ENCODE measurements at regions not wholly inside any gene's neighbourhood (a gene's known extent, or its start where the extent isn't known, plus 50 kb on each side); places are given as distances from the start of the nearest gene placed in this dataset.

GRCh38 chr7:41501466-41501865, 201.4 kb downstream of the INHBA start:
- no peaks in the 10 kb centered on the region for H3K4me1 ChIP-seq (ENCODE audit: control insufficient read depth in 1 of 2, insufficient read depth in 2 of 2, low read length in 2 of 2)
- H3K27ac ChIP-seq (ENCODE audit: low read depth, low read length) = no peak overlapping the region
- H3K9ac ChIP-seq (ENCODE audit: low read depth in 1 of 2, low read length in 2 of 2) = no peak overlapping the region
- no peaks in the 10 kb centered on the region for H3K27me3 ChIP-seq (ENCODE audit: control insufficient read depth in 1 of 2, insufficient read depth in 2 of 2, low read length in 2 of 2)
- no peaks in the 10 kb centered on the region for H3K9me3 ChIP-seq (ENCODE audit: control insufficient read depth in 1 of 2, low read length in 2 of 2)
- no peak overlapping the region for H3K4me3 ChIP-seq (ENCODE audit: low read depth in 1 of 2, low read length in 2 of 2)
- H3K36me3 ChIP-seq (ENCODE audit: control insufficient read depth in 1 of 2, insufficient read depth in 2 of 2, low read length in 2 of 2) = no peaks in the 10 kb centered on the region

DNA sequence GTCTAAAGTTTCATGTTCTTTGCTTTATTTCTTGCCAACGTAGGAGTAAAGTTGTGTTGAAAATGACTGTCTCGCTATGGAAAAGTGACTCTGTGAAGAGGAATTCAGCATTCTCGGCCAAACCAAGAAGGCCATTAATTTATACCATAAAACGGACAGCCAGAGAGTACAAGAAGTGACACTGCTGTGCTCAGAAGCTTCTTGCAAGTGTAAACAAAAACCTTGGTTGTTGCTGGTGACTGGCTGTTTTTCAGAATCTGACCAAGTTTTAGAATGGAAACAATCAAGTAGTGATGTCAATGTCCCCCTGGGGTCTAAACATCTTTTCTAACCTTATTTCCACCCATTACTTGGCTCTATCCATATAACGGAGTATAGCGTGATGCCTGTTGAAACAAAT, 201.9 kb downstream of the INHBA start:
- Histone ChIP-seq H3K36me3 (ENCODE audit: control insufficient read depth in 1 of 2, insufficient read depth in 2 of 2, low read length in 2 of 2) (no peaks in the 10 kb centered on the region), H3K4me3 (ENCODE audit: low read depth in 1 of 2, low read length in 2 of 2) (no peak overlapping the region), H3K27ac (ENCODE audit: low read depth, low read length) (no peak overlapping the region), H3K9me3 (ENCODE audit: control insufficient read depth in 1 of 2, low read length in 2 of 2) (no peaks in the 10 kb centered on the region), H3K4me1 (ENCODE audit: control insufficient read depth in 1 of 2, insufficient read depth in 2 of 2, low read length in 2 of 2) (no peaks in the 10 kb centered on the region), H3K9ac (ENCODE audit: low read depth in 1 of 2, low read length in 2 of 2) (no peak overlapping the region), H3K27me3 (ENCODE audit: control insufficient read depth in 1 of 2, insufficient read depth in 2 of 2, low read length in 2 of 2) (no peaks in the 10 kb centered on the region)

- H3K27ac ChIP-seq (ENCODE audit: low read depth, low read length) = no peak overlapping the region
- no peaks in the 10 kb centered on the region for H3K36me3 ChIP-seq (ENCODE audit: control insufficient read depth in 1 of 2, insufficient read depth in 2 of 2, low read length in 2 of 2)
- no peaks in the 10 kb centered on the region for H3K4me1 ChIP-seq (ENCODE audit: control insufficient read depth in 1 of 2, insufficient read depth in 2 of 2, low read length in 2 of 2)
- H3K4me3 ChIP-seq (ENCODE audit: low read depth in 1 of 2, low read length in 2 of 2) = no peak overlapping the region
- no peaks in the 10 kb centered on the region for H3K9me3 ChIP-seq (ENCODE audit: control insufficient read depth in 1 of 2, low read length in 2 of 2)
- H3K9ac ChIP-seq (ENCODE audit: low read depth in 1 of 2, low read length in 2 of 2) = no peak overlapping the region
- no peaks in the 10 kb centered on the region for H3K27me3 ChIP-seq (ENCODE audit: control insufficient read depth in 1 of 2, insufficient read depth in 2 of 2, low read length in 2 of 2)
Measured at GRCh38 chr7:41492603-41493002, 210.3 kb downstream of the INHBA start.

DNA sequence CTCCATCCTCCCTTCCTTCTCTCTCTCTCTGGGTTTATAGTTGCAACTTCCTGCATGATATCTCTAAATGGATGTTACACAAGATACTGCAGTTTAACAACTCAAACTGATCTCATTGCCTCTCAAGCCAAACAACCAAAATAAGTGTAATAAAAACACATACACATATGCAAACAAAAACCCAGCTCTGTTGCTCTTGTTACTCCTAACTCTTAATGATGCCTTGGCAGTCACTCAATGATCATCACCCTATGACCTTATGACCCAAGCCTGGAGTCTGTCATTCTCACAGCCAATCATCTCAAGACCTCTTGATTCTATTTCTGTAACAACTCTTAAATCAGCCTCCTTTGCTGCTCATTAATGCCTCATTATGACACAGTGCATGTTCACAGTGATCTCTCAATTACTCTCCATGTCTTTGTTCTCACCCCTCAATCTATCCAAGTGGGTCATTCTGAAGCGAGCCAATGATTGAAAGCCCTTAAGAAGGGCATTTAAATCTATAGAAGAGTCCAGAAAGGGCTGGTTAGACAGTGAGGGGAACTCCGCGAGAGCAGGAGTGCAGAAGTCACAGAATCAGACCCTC, 210.9 kb downstream of the INHBA start:
- Histone ChIP-seq H3K27ac (ENCODE audit: low read depth, low read length) (no peak overlapping the region), H3K9me3 (ENCODE audit: control insufficient read depth in 1 of 2, low read length in 2 of 2) (no peaks in the 10 kb centered on the region), H3K4me3 (ENCODE audit: low read depth in 1 of 2, low read length in 2 of 2) (no peak overlapping the region), H3K4me1 (ENCODE audit: control insufficient read depth in 1 of 2, insufficient read depth in 2 of 2, low read length in 2 of 2) (no peaks in the 10 kb centered on the region), H3K27me3 (ENCODE audit: control insufficient read depth in 1 of 2, insufficient read depth in 2 of 2, low read length in 2 of 2) (no peaks in the 10 kb centered on the region), H3K9ac (ENCODE audit: low read depth in 1 of 2, low read length in 2 of 2) (no peak overlapping the region), H3K36me3 (ENCODE audit: control insufficient read depth in 1 of 2, insufficient read depth in 2 of 2, low read length in 2 of 2) (no peaks in the 10 kb centered on the region)

DNA sequence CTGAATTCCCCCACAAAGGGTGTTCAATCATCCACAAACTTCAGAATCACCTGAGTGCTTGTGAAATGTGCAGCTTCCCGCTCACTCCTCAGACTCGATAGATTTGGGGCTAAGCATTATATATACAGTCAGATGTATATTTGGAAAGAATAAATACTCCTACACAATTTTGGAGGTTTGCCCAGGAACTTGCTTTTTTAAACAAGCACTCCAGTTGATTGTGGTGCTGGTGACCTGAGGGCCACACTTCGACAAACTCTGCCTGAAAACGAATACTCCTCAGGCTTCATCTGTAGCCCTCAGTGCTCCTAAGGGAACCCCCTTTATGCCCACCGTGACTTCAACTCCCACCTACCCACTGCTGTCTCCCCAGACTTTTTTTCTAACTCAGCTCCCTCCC, 211.6 kb downstream of the INHBA start:
- Histone ChIP-seq H3K4me1 (ENCODE audit: control insufficient read depth in 1 of 2, insufficient read depth in 2 of 2, low read length in 2 of 2) (no peaks in the 10 kb centered on the region), H3K4me3 (ENCODE audit: low read depth in 1 of 2, low read length in 2 of 2) (no peak overlapping the region), H3K27ac (ENCODE audit: low read depth, low read length) (no peak overlapping the region), H3K27me3 (ENCODE audit: control insufficient read depth in 1 of 2, insufficient read depth in 2 of 2, low read length in 2 of 2) (no peaks in the 10 kb centered on the region), H3K9me3 (ENCODE audit: control insufficient read depth in 1 of 2, low read length in 2 of 2) (no peaks in the 10 kb centered on the region), H3K36me3 (ENCODE audit: control insufficient read depth in 1 of 2, insufficient read depth in 2 of 2, low read length in 2 of 2) (no peaks in the 10 kb centered on the region), H3K9ac (ENCODE audit: low read depth in 1 of 2, low read length in 2 of 2) (no peak overlapping the region)

DNA sequence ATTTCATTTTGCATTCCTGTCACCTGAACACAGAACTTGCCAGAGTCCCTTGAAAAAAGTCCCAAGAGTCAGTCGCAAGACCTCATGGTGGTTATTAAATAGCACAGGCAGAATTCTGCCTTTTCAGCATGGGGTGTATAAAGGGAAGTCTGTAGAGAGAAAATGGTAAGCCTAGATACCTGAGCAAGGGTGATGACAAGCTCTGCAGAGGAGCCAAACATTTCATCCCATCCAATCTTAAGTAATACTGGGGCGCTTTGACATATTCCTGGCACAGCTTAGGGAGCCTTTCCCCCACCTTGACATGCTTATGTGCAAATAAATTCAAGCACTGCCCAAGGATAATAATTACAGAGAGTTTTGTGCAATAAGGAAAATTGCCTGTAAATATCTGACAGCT, 213.0 kb downstream of the INHBA start:
- Histone ChIP-seq H3K36me3 (ENCODE audit: control insufficient read depth in 1 of 2, insufficient read depth in 2 of 2, low read length in 2 of 2) (no peaks in the 10 kb centered on the region), H3K9ac (ENCODE audit: low read depth in 1 of 2, low read length in 2 of 2) (no peak overlapping the region), H3K4me1 (ENCODE audit: control insufficient read depth in 1 of 2, insufficient read depth in 2 of 2, low read length in 2 of 2) (no peaks in the 10 kb centered on the region), H3K27ac (ENCODE audit: low read depth, low read length) (no peak overlapping the region), H3K27me3 (ENCODE audit: control insufficient read depth in 1 of 2, insufficient read depth in 2 of 2, low read length in 2 of 2) (no peaks in the 10 kb centered on the region), H3K9me3 (ENCODE audit: control insufficient read depth in 1 of 2, low read length in 2 of 2) (no peaks in the 10 kb centered on the region), H3K4me3 (ENCODE audit: low read depth in 1 of 2, low read length in 2 of 2) (no peak overlapping the region)

- Histone ChIP-seq H3K4me3 (ENCODE audit: low read depth in 1 of 2, low read length in 2 of 2) (no peak overlapping the region), H3K27me3 (ENCODE audit: control insufficient read depth in 1 of 2, insufficient read depth in 2 of 2, low read length in 2 of 2) (no peaks in the 10 kb centered on the region), H3K27ac (ENCODE audit: low read depth, low read length) (no peak overlapping the region), H3K9me3 (ENCODE audit: control insufficient read depth in 1 of 2, low read length in 2 of 2) (no peaks in the 10 kb centered on the region), H3K9ac (ENCODE audit: low read depth in 1 of 2, low read length in 2 of 2) (no peak overlapping the region), H3K36me3 (ENCODE audit: control insufficient read depth in 1 of 2, insufficient read depth in 2 of 2, low read length in 2 of 2) (no peaks in the 10 kb centered on the region), H3K4me1 (ENCODE audit: control insufficient read depth in 1 of 2, insufficient read depth in 2 of 2, low read length in 2 of 2) (no peaks in the 10 kb centered on the region)
Measured at GRCh38 chr7:41487229-41487940, 215.5 kb downstream of the INHBA start.

DNA sequence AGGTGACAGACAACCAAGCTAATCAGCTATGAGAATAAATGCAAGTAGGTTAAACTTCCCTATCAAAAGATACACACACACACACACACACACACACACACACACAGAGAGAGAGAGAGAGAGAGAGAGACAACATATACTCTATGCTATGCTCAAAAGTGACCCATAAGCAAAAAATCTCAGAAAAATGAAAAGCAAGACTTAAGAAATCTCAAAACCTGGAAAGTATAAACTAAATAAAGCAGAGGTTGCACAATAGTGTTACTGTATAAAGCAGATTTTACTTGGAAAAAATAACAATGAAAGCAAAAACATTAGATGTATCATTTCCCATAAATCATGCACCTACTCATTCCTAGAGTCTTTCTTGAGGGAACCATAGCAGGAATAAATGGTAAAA, 221.5 kb downstream of the INHBA start:
- no peaks in the 10 kb centered on the region for H3K9me3 ChIP-seq (ENCODE audit: control insufficient read depth in 1 of 2, low read length in 2 of 2)
- H3K9ac ChIP-seq (ENCODE audit: low read depth in 1 of 2, low read length in 2 of 2) = no peak overlapping the region
- no peaks in the 10 kb centered on the region for H3K27me3 ChIP-seq (ENCODE audit: control insufficient read depth in 1 of 2, insufficient read depth in 2 of 2, low read length in 2 of 2)
- H3K36me3 ChIP-seq (ENCODE audit: control insufficient read depth in 1 of 2, insufficient read depth in 2 of 2, low read length in 2 of 2) = no peaks in the 10 kb centered on the region
- H3K27ac ChIP-seq (ENCODE audit: low read depth, low read length) = no peak overlapping the region
- no peaks in the 10 kb centered on the region for H3K4me1 ChIP-seq (ENCODE audit: control insufficient read depth in 1 of 2, insufficient read depth in 2 of 2, low read length in 2 of 2)
- H3K4me3 ChIP-seq (ENCODE audit: low read depth in 1 of 2, low read length in 2 of 2) = no peak overlapping the region

DNA sequence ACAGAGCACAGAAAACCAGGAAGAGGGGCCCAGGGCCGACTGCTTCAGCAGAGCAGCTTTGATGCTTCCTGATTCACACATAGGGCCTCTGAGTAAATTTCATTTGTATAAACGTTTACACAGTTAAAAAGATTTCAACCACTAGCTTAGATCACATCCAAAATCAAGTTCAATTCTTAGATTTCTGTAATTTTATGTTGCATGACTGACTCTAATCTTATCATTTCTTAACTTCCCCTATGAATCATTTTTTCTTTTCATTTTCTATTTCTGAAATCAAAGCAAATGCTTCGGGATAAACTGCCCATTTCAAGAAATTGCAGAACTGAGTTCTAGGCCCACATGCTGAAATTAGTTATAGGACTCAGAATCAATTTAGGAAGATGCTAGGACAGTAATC, 224.7 kb downstream of the INHBA start:
- Histone ChIP-seq H3K9ac (ENCODE audit: low read depth in 1 of 2, low read length in 2 of 2) (no peak overlapping the region), H3K4me1 (ENCODE audit: control insufficient read depth in 1 of 2, insufficient read depth in 2 of 2, low read length in 2 of 2) (no peaks in the 10 kb centered on the region)

GRCh38 chr7:41476460-41476803, 226.5 kb downstream of the INHBA start:
- H3K4me1 ChIP-seq (ENCODE audit: control insufficient read depth in 1 of 2, insufficient read depth in 2 of 2, low read length in 2 of 2) = no peaks in the 10 kb centered on the region
- no peak overlapping the region for H3K27ac ChIP-seq (ENCODE audit: low read depth, low read length)

More for the DNA sequence above, 224.7 kb downstream of the INHBA start:
- Histone ChIP-seq H3K9me3 (ENCODE audit: control insufficient read depth in 1 of 2, low read length in 2 of 2) (no peaks in the 10 kb centered on the region), H3K36me3 (ENCODE audit: control insufficient read depth in 1 of 2, insufficient read depth in 2 of 2, low read length in 2 of 2) (no peaks in the 10 kb centered on the region), H3K27me3 (ENCODE audit: control insufficient read depth in 1 of 2, insufficient read depth in 2 of 2, low read length in 2 of 2) (no peaks in the 10 kb centered on the region), H3K27ac (ENCODE audit: low read depth, low read length) (no peak overlapping the region), H3K4me3 (ENCODE audit: low read depth in 1 of 2, low read length in 2 of 2) (no peak overlapping the region)

More at GRCh38 chr7:41476460-41476803, 226.5 kb downstream of the INHBA start:
- Histone ChIP-seq H3K27me3 (ENCODE audit: control insufficient read depth in 1 of 2, insufficient read depth in 2 of 2, low read length in 2 of 2) (no peaks in the 10 kb centered on the region), H3K36me3 (ENCODE audit: control insufficient read depth in 1 of 2, insufficient read depth in 2 of 2, low read length in 2 of 2) (no peaks in the 10 kb centered on the region), H3K9ac (ENCODE audit: low read depth in 1 of 2, low read length in 2 of 2) (no peak overlapping the region), H3K4me3 (ENCODE audit: low read depth in 1 of 2, low read length in 2 of 2) (no peak overlapping the region), H3K9me3 (ENCODE audit: control insufficient read depth in 1 of 2, low read length in 2 of 2) (no peaks in the 10 kb centered on the region)

Measured in duodenal mucosa (tissue), 2 donors.